K562 (cell line): ENCODE measurements at regions not wholly inside any gene's neighbourhood (a gene's known extent, or its start where the extent isn't known, plus 50 kb on each side); places are given as distances from the start of the nearest gene placed in this dataset.
"Not testable (repeated sequence)": the region's sequence is repeated elsewhere in the genome, so short reads cannot be mapped to it uniquely, and the experiment has no call there.

ENCODE experiments used
- ATAC-seq: fragments of 200-7000 bp; cut with Tn5 transposase; 3 replicates; pipeline ENCODE4 v1.9.1; 2020; ENCODE audit warnings: moderate library complexity
- BruUV-seq: library from RNA; stranded (reverse); fragments of 400-500 nt; replicated peaks from 2 replicates; lab custom pipeline; 2021; lab: Mats Ljungman, UMichigan
- CTCF ChIA-PET: fragments of 300-600 bp; formaldehyde crosslinking; extraction: SDS; loops from one replicate; lab custom pipeline; 2021; ENCODE audit warnings: low intra/inter-chr PET ratio; lab: Yijun Ruan, JAX
- POLR2A ChIA-PET: fragments of 300-600, 350-650 bp; sonication (Branson Sonifier 250); formaldehyde crosslinking; extraction: SDS; loops from one replicate; lab custom pipeline; 2021; ENCODE audit warnings: antibody characterized with exemption, inconsistent platforms; lab: Yijun Ruan, JAX
- DNase-seq, 4 experiments: peaks; one replicate each; pipeline versions ENCODE4 v3.0.0 to v3.0.0-alpha.2; 2011 to 2018; ENCODE audit warnings: low spot score in 3 of 4, mixed read lengths in 3 of 4; ENCODE audit errors: extremely low read depth in 1 of 4
- FAIRE-seq: peaks from 2 replicates; lab custom pipeline; 2011; peaks lifted over from hg19 to GRCh38; lab: Jason Lieb, UNC
- H2AFZ ChIP-seq: 2 replicates; pipeline ENCODE4 v1.6.0; 2011; ENCODE audit warnings: low read depth, low read length, control low read depth, inconsistent platforms
- H3K27ac ChIP-seq: fragments of 200-600 bp; 3 replicates; pipeline ENCODE4 v1.8.0; 2011; ENCODE audit warnings: low read depth, mild to moderate bottlenecking, control low read depth, inconsistent platforms, low read length, moderate library complexity, mixed read lengths; ENCODE audit errors: extremely low read depth
- H3K27me3 ChIP-seq, 2 experiments: fragments of 300-600 bp in 1 of 2; 2 replicates in 1 of 2; 3 replicates in 1 of 2; pipeline versions ENCODE4 v1.6.0 to v1.8.0; 2011; ENCODE audit warnings: inconsistent platforms in 2 of 2, low read length in 2 of 2, mild to moderate bottlenecking in 1 of 2, mixed read lengths in 1 of 2, moderate library complexity in 1 of 2; ENCODE audit not compliant: control insufficient read depth in 2 of 2, insufficient read depth in 2 of 2
- H3K36me3 ChIP-seq: fragments of 300-600 bp; 3 replicates; pipeline ENCODE4 v1.8.0; 2011; ENCODE audit warnings: mild to moderate bottlenecking, low read length, inconsistent platforms; ENCODE audit not compliant: control insufficient read depth, insufficient read depth
- H3K4me1 ChIP-seq, 2 experiments: fragments of 200-600 bp in 1 of 2; replicated peaks in 1 of 2; 2 replicates in 1 of 2; 3 replicates in 1 of 2; pipeline versions ENCODE4 v1.5.1 to v1.8.0; 2011; ENCODE audit warnings: inconsistent platforms in 2 of 2, low read length in 2 of 2, mild to moderate bottlenecking in 1 of 2, mixed read lengths in 1 of 2, moderate library complexity in 1 of 2; ENCODE audit not compliant: control insufficient read depth in 2 of 2, insufficient read depth in 2 of 2
- H3K4me2 ChIP-seq: 2 replicates; pipeline ENCODE4 v1.6.1; 2011; ENCODE audit warnings: low read length, control low read depth, inconsistent platforms, mixed read lengths; ENCODE audit not compliant: insufficient read depth
- H3K4me3 ChIP-seq: fragments of 200-600 bp; sonication (generic), shearing (Covaris generic); 2 replicates; pipeline ENCODE4 v1.5.1; 2016; ENCODE audit warnings: control low read depth, inconsistent platforms
- H3K79me2 ChIP-seq: fragments of 200-600 bp; 3 replicates; pipeline ENCODE4 v1.8.0; 2011; ENCODE audit warnings: low read length, inconsistent platforms; ENCODE audit not compliant: control insufficient read depth, insufficient read depth
- H3K9ac ChIP-seq, 2 experiments: 2 replicates each; pipeline versions ENCODE4 v1.6.0 to v1.6.1; 2011; ENCODE audit warnings: low read depth in 2 of 2, low read length in 2 of 2, control low read depth in 1 of 2, inconsistent platforms in 1 of 2, mild to moderate bottlenecking in 1 of 2, mixed read lengths in 1 of 2; ENCODE audit not compliant: insufficient read depth in 1 of 2
- H3K9me1 ChIP-seq: one replicate; pipeline ENCODE4 v1.6.0; 2011; ENCODE audit warnings: inconsistent platforms, mild to moderate bottlenecking, low read length, moderate library complexity; ENCODE audit not compliant: control insufficient read depth, insufficient read depth
- H3K9me3 ChIP-seq: replicated peaks from 2 replicates; pipeline ENCODE4 v1.5.1; 2011; ENCODE audit warnings: low read depth, low read length, inconsistent platforms; ENCODE audit not compliant: control insufficient read depth, insufficient read depth
- H4K20me1 ChIP-seq: replicated peaks from 2 replicates; pipeline ENCODE4 v1.6.1; 2011; ENCODE audit warnings: low read length, inconsistent platforms, mixed read lengths; ENCODE audit not compliant: control insufficient read depth, insufficient read depth
- MCM2 ChIP-seq: fragments of 450-650 bp; IDR thresholded peaks from 2 replicates; pipeline ENCODE4 v1.6.1; 2017; ENCODE audit warnings: low read depth, mild to moderate bottlenecking
- ZNF263 ChIP-seq: sonication (generic); formaldehyde crosslinking; IDR thresholded peaks from 2 replicates; pipeline ENCODE4 v1.8.0; 2022; ENCODE audit warnings: mild to moderate bottlenecking, missing genetic modification reagents, borderline replicate concordance
- ZNF79 ChIP-seq: fragments of 250-450 bp; sonication (Bioruptor Pico); IDR thresholded peaks from 2 replicates; pipeline ENCODE4 v1.4.0; 2020; ENCODE audit warnings: low read depth, mild to moderate bottlenecking, moderate library complexity
- WGBS: fragments of 100-300 bp; shearing (Covaris generic); methylation state at CpG from one replicate; pipeline ENCODE4 v1.1.6; 2016; ENCODE audit warnings: low coverage, mixed read lengths; ENCODE audit not compliant: insufficient coverage; ENCODE audit errors: missing lambda C conversion rate; 5-methylcytosine and 5-hydroxymethylcytosine counted together
- in situ Hi-C: fragments of 300-500 bp; cut with MboI; formaldehyde crosslinking; loops from 4 replicates; pipeline ENCODE4 v1.15.0; 2018; ENCODE audit warnings: inconsistent platforms, mixed read lengths
- intact Hi-C: fragments of 100-400 bp; cut with micrococcal nuclease; formaldehyde crosslinking; loops from 2 replicates; pipeline ENCODE4 v1.14.2; 2022
- TF ChIP-seq, protein P1 (sequence below): fragments of 250-450 bp; sonication (Bioruptor Pico); IDR thresholded peaks from 2 replicates; pipeline ENCODE4 v1.9.0; 2021; ENCODE audit warnings: mild to moderate bottlenecking
- TF ChIP-seq, protein P2 (sequence below): sonication (generic); formaldehyde crosslinking; IDR thresholded peaks from 2 replicates; pipeline ENCODE4 v1.8.1; 2022; ENCODE audit warnings: missing genetic modification reagents
- TF ChIP-seq, protein P3 (sequence below): fragments of 450-650 bp; formaldehyde crosslinking; IDR thresholded peaks from 2 replicates; pipeline ENCODE4 v1.4.0; 2020; ENCODE audit warnings: mild to moderate bottlenecking

DNA sequence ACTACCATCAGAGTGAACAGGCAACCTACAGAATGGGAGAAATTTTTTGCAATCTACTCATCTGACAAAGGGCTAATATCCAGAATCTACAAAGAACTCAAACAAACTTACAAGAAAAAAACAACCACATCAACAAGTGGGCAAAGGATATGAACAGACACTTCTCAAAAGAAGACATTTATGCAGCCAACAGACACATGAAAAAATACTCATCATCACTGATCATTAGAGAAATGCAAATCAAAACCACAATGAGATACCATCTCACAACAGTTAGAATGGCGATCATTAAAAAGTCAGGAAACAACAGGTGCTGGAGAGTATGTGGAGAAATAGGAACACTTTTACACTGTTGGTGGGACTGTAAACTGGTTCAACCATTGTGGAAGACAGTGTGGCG lies 51.5 kb downstream of the TGIF2LX start:
- H3K27me3 ChIP-seq, FAIRE-seq, intact Hi-C loops, H3K9ac ChIP-seq, H3K36me3 ChIP-seq, H3K9me1 ChIP-seq, H3K27ac ChIP-seq, BruUV-seq, H3K9me3 ChIP-seq, H4K20me1 ChIP-seq, ATAC-seq, H3K4me1 ChIP-seq, in situ Hi-C loops, CTCF ChIA-PET, H3K79me2 ChIP-seq, DNase-seq, H3K4me3 ChIP-seq, H3K4me2 ChIP-seq, H2AFZ ChIP-seq, POLR2A ChIA-PET: not testable (repeated sequence)
- 9% methylated on average over 1 of the region's 2 CpGs for WGBS

DNA sequence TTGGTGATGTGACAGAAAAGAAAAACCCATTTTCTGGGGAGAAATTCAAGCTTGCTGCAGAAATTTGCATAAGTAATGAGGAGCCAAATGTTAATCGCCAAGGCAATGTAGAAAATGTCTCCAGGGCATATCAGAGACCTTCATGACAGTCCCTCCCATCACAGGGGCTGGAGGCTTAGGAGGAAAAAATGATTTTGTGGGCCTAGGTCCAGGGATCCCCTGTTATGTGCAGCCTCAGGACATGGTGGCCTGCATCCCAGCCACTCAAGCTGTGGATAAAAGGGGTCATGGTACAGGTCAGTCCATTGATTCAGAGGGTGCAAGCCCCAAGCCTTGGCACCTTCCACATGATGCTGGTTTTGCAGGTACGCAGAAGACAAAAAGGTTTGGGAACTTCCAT lies 90.7 kb downstream of the TGIF2LX start:
- H3K9me1 ChIP-seq, result no peaks in the 10 kb centered on the region
- CTCF ChIA-PET, result no interaction called here
- WGBS, result no CpG with 5 or more reads among the region's 2 CpGs
- POLR2A ChIA-PET, result no interaction called here
- no peaks in the 10 kb centered on the region for H3K79me2 ChIP-seq
- no peak overlapping the region for H2AFZ ChIP-seq
- in situ Hi-C loops, result no loop called here
- FAIRE-seq (no peak), ATAC-seq (no peak), DNase-seq (no peak)
- no TSS peak for BruUV-seq
- H3K9me3 ChIP-seq, result no peaks in the 10 kb centered on the region
- no peaks in the 10 kb centered on the region for H3K27me3 ChIP-seq
- no peaks in the 10 kb centered on the region for H4K20me1 ChIP-seq
- H3K4me1 ChIP-seq, result no peaks in the 10 kb centered on the region
- H3K36me3 ChIP-seq, result no peaks in the 10 kb centered on the region
- no peak overlapping the region for H3K9ac ChIP-seq
- H3K4me2 ChIP-seq, result no peak overlapping the region
- no peak overlapping the region for H3K4me3 ChIP-seq
- no peak overlapping the region for H3K27ac ChIP-seq
- no peak for TF ChIP-seq MCM2
- TF ChIP-seq, protein P1, sequence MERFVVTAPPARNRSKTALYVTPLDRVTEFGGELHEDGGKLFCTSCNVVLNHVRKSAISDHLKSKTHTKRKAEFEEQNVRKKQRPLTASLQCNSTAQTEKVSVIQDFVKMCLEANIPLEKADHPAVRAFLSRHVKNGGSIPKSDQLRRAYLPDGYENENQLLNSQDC (CRISPR knock-in tag), result no peak
- TF ChIP-seq, protein P2, sequence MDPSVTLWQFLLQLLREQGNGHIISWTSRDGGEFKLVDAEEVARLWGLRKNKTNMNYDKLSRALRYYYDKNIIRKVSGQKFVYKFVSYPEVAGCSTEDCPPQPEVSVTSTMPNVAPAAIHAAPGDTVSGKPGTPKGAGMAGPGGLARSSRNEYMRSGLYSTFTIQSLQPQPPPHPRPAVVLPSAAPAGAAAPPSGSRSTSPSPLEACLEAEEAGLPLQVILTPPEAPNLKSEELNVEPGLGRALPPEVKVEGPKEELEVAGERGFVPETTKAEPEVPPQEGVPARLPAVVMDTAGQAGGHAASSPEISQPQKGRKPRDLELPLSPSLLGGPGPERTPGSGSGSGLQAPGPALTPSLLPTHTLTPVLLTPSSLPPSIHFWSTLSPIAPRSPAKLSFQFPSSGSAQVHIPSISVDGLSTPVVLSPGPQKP, result no peak
- TF ChIP-seq, protein P3, sequence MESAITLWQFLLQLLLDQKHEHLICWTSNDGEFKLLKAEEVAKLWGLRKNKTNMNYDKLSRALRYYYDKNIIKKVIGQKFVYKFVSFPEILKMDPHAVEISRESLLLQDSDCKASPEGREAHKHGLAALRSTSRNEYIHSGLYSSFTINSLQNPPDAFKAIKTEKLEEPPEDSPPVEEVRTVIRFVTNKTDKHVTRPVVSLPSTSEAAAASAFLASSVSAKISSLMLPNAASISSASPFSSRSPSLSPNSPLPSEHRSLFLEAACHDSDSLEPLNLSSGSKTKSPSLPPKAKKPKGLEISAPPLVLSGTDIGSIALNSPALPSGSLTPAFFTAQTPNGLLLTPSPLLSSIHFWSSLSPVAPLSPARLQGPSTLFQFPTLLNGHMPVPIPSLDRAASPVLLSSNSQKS (CRISPR knock-in tag), result no peak
- TF ChIP-seq ZNF79 (CRISPR knock-in tag), result no peak
- TF ChIP-seq ZNF263 (CRISPR knock-in tag), result no peak
- intact Hi-C loops, result no loop called here
